ENCODE measurements at regions not wholly inside any gene's neighbourhood (a gene's known extent, or its start where the extent isn't known, plus 50 kb on each side); places are given as distances from the start of the nearest gene placed in this dataset.

DNA sequence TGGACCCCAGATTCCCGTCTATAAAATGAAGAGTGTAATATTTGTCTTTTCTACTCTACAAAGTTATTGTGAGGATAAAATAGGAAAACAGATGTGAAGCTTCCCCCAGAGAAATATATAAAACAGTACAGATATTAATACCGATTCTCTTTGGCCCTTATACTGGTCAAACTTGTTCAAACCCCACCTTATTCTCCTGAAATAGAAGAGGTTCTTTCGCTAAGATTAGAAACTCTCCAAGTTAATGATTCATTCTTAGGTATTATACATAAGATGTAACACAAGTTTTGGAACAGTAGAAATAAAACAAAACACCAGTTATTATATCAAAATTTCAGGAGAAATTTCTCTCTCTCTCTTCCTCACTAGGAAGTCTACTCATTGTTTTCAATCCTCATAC lies 852.4 kb upstream of the ADAMTS5 start:
- DNase-seq (ENCODE audit: low read depth in 2 of 2), result no peak

DNA sequence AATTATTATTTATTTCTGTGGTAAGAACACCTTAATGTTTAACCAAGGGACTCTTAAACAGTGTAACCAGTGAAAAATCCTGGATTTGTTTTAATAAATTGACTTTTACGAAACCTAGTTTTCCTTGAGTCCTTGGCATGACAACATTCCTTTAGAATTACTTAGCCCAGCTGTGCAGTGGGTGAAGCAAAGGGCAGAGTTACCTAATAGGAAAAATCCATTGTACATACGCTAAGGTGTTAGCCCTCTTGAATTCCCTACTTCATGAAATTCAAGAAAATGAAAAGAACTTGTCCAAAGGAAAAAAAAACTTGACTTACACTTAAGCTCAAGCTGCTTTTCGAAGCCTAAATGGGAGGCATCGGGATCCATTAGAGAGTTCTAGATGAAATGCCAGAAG lies 852.0 kb upstream of the ADAMTS5 start:
- DNase-seq (ENCODE audit: low read depth in 2 of 2), result no peak

DNA sequence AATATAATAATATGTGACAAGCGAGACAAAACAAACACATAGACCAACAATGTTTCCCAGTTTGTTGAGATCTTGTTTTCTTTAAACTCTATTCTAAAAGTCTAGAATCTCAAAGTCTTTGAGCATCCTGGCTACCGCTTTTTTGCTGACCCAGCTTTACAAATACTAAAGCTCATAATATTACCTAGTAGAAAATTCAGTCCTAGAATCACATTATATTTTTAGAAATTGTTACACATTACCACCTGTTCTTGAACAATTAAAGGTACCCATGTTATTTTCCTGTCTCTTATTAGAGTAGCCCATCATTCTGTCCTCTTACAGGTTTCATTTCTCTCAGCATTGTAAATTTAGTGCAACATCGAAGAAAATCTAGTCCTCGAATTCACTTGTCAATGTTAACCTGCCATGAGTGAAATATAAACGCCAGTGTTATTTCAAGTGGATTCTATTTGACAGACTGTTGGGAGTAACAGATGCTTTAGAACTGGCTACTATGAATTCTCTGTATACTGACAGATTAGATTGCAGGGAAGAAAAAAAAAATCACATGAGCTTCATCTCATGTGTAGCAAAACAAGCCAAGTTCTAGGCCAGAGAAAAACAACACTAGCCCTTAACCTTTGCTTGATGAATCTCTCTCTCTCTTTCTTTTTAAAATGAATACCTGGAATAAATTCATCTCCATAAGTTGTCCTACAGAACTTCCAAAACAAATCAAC lies 851.2 kb upstream of the ADAMTS5 start:
- DNase-seq (ENCODE audit: low read depth in 2 of 2), result no peak

DNA sequence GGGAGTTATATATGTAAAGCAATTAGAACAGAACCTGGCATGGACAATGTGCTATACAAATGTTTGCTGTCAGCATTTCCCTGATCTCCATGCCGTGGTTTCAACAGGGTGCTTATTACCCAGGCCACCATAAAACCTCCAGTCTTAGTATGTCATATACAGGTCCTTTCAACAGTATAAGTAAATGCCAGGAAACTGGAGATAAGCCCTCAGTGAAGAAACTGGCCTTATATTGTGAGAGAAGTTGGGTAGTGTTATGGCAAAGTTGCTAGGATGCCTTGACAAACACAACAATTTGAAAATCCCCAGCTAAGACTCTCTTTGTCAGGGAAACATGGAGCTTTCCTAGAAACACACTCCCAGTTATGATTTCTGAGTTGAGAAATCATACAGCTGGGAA lies 850.2 kb upstream of the ADAMTS5 start:
- no peak for DNase-seq (ENCODE audit: low read depth in 2 of 2)

DNA sequence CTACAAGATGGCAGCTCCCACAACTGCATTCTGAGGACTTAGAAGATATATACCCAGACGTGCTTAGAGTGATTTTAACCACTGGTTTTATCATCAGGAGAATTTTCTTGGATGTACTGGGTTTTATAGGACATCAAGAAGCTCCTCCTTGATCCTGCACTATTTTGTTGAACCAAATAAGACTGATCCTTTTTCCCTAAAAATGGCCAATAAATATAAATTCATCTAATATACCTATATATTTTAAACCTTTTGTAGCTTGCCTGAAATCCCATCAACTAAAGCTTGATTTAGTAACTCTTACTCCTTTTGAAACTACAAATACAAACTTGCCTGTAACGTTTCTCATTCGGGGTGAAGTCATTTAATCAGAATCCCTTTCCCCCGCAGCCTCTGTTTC lies 849.4 kb upstream of the ADAMTS5 start:
- no peak for DNase-seq (ENCODE audit: low read depth in 2 of 2)

DNA sequence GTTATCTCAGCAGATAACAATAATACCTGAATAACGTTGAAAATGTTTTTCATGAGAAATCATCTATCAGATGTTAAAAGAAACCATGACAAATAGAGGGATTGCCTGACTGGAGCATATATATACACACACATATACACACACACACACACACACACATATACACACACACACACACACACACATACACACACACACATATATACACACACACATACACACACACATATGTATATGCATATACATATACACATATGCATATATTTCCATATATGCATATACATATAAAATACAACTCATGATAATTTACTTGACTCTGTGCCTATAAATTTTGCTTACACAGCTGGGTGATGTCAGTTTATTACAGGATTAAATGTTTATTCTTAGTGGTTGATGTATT lies 847.3 kb upstream of the ADAMTS5 start:
- no peak for DNase-seq (ENCODE audit: low read depth in 2 of 2)

DNA sequence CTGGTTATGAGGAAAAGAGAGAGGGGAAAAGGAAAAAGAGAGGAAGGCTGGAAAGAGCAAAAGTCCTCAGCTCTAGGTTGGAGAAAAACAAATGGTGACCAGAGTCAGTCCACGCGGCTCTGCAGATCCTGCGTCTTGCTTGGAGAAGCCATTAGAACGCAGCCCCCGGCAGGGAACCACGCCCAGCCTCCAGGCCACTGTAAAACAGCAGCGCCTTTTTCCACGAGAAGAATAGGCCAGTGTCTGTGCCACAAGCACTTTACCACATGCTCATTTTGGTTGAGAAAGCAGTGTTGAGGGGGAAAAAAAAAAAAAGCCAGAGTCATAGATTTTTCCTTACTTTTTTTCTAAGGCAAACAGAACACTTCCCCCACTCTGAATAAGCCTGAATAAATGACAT lies 846.9 kb upstream of the ADAMTS5 start:
- no peak for DNase-seq (ENCODE audit: low read depth in 2 of 2)

DNA sequence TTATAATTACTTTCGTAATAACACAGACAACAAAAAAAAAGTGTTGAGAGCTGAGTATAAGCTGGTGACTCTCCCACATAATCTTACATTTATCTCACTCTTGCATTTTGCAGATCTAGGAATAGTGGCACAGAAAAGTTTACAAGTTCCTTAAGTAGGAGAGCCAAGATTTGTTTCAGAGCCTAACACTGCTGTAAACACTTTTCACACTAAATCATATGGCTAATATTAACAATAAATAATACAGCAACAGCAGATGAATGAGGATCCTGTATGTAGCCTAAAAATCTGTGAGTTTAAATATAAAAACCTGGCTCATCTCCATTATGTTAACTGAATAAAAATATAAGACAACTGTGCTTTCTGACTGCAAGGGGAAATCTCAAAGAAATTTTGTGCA lies 846.5 kb upstream of the ADAMTS5 start:
- DNase-seq (ENCODE audit: low read depth in 2 of 2), result no peak

DNA sequence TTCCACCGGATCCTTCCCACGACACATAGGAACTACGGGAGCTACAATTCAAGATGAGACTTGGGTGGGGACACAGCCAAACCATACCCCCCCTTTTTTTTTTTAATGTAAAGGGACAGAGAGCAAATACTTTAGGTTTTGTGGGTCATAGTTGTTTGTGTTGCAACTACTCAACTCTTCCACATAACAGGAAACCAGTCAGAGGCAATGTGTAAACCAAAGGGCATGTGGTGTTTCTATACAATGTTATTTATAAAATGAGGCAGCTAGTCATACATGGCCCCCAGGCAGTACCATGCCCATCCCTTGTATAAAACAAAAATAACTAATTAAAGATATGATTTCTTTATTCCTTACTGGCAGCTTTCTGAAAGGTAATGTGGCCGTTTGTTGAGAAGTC lies 845.4 kb upstream of the ADAMTS5 start:
- DNase-seq (ENCODE audit: low read depth in 2 of 2), result no peak

DNA sequence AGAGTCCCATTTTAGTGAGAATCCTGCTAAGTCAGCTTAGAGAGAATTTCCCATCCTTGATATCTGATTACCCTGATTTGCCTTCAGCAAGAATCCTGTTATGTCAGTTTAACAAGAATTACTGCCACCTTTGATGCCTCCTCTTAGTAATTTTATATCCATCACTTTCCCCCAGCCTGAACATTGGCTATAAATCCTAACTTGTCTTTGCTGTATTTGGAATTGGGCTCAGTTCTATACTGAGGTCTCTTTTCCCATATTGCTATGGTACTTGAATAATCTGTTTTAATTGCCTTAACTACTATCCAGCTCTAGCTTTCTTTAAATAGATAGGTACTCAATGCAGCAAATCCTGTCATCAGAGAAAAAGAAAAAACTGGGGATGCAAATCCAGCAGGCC lies 842.0 kb upstream of the ADAMTS5 start:
- no peak for DNase-seq (ENCODE audit: low read depth in 2 of 2)

DNA sequence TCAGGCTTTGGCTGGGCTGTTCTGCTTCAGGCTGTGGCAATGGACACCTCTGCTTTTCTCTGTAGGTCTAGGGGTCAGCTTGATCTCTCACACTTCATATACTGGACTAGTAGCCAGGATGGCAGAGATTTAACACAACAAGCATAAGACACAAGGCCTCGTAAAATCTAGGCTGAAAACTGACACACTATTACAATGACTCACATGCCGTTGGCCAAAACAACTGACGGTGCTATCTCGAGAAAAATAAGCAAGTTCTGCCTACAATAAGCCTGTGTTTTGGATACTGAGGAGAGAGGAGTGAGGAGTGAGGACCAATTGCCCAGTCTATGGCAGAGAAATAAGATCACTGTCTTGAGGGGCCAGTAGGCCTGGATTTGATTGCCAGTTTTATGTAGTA lies 840.7 kb upstream of the ADAMTS5 start:
- no peak for DNase-seq (ENCODE audit: low read depth in 2 of 2)

DNA sequence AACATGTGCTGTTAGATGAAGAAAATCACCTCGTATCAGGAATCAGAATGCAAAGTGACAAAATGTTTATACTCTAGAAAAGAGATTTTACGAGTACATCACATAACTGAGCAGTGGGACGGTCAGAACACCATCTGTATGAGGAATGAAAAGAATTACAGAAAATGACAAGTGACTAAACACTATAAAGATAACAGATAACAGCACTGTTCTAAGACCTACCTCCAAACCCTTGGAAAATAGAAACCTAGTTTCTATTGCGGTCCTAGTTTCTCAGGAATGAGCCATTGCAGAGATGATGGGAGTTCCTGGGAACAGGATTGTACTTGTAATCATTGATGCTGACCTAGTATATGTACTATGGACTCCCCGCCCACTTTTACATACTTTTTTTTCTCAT lies 839.4 kb upstream of the ADAMTS5 start:
- DNase-seq (ENCODE audit: low read depth in 2 of 2), result no peak

DNA sequence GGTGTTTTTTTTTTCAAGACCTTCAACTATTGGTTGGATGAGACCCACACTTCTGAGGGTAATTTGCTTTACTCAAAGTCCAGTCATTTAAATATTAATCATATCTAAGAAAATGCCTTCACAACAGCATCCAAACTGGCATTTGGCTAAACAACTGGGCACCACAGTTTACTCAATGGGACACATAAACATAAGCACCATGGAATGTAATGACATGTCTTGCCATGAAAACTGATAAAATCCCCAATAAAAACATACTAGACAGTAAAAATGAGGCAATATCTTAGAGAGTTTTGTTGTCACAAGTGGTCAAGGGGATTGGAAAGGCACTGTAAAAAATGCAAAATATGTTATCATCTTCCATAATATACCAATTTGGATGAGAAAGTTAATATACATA lies 838.8 kb upstream of the ADAMTS5 start:
- no peak for DNase-seq (ENCODE audit: low read depth in 2 of 2)

DNA sequence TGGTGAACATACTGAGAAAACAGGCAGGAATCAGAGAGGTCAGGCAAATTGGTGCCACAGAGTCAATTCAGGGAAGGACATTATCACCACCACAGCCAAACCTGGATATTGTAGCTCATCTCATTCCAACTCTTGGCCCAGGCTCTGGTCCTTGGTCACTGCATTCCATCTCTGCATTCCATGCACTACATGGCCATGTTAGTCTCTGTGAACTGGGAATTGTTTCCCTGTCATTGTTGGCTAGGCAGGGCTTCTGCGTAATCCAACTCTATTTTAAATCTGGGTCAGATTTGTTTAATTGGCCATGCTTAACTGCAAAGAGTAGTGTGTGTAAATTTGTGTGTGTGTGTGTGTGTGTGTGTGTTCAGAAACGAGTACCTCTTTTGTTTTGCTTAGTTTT lies 837.6 kb upstream of the ADAMTS5 start:
- DNase-seq (ENCODE audit: low read depth in 2 of 2), result no peak

DNA sequence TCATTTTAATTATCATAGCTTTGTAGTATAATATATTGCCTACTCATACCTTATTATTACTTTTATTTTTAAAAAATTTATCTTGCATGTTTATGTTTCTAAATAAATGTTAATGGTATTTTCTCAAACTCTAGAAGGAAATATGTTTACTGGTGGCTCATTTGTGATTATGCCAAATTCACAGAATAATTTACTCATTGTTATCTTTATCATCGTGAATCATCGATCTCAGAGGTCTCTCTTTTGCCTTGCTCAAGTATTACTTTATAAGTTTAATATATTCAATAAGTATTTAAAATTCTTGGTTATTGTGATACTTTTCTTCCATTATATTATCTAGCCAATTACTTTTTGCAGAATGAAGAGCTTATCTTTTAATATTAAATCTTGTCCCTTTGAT lies 836.7 kb upstream of the ADAMTS5 start:
- DNase-seq (ENCODE audit: low read depth in 2 of 2), result no peak

DNA sequence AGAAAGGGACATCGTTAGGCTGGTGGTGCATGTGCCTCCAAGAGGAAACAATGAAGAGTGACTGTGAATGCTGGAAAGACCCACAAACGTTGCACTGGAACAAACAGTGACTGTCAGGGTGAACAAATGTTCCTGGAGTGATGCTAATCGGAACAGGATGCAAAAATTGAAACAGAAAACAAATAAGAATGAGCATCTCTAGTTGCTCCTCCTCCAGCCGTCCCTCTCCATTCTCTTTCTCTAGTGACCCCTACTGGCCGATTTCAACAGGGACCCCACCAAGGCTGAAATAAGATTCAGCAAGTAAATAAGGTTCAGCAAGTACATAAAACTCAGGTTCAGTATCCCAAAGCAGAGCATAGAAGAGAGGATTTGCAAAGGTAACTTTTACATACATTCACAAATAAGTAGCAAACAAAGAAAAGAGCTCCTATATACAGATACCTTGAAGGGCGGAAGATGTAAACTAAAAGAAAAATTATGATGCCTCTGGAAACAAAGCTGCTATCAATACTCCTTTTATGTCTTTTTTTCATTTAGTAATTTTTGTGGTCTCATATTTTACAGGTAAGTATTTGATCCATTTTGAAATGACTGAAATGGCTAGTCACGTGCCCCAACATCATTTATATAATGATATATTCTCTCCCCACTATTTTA lies 836.1 kb upstream of the ADAMTS5 start:
- no peak for DNase-seq (ENCODE audit: low read depth in 2 of 2)

DNA sequence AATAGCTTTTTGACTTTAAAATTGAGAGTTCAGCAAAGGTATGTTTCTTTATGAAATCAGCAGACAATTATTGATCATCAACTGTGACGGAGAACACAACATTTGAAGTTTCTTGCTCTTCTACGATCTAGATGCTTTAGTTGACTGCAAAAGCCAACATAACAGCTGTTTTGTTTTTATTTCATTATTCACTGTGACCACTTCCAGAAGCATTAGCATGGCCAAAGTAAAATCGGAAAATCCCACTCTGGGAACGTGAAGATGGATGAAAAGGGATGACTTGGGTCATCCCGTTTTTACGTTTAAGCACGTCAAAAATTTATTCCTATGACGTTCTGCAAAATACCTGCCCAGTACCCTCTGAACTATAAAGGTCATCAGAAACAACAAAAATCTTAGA lies 833.0 kb upstream of the ADAMTS5 start:
- no peak for DNase-seq (ENCODE audit: low read depth in 2 of 2)

DNA sequence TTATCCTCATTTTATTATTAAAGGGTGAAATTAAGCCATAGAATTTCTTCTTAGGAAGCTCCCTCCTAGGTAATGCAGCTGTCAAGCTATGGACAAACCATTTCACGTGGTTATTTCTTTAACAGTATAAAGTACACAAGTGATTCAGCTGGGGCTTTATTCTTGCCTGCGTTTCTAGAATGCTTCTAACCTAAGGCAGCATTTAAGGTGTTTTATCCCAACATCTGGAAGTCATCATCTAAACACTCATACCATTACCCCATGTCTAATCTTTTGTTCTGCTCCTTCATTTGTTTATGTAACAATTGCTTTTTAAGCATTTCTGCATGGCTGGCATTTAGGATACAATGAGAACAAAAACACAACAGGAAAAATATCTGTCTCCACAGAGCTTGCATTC lies 829.2 kb upstream of the ADAMTS5 start:
- no peak for DNase-seq (ENCODE audit: low read depth in 2 of 2)

DNA sequence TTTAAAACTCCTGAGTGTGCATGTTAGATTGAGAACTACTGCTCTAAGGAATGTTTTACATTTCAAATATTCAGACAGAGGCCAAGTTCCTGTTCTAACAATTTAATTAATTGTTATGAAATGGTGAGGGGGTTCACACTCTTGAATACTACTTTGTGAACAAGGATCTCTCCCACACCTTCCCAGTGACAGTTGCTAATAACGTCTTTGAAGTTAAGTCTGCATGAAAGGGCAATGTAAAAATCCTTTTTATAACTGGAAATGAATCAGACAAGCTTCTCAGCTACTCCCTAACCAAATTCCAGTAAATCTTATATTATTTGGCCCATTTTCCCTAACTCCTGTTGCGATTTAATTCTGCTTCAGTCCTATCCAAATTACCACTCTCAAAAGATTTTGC lies 828.5 kb upstream of the ADAMTS5 start:
- no peak for DNase-seq (ENCODE audit: low read depth in 2 of 2)

DNA sequence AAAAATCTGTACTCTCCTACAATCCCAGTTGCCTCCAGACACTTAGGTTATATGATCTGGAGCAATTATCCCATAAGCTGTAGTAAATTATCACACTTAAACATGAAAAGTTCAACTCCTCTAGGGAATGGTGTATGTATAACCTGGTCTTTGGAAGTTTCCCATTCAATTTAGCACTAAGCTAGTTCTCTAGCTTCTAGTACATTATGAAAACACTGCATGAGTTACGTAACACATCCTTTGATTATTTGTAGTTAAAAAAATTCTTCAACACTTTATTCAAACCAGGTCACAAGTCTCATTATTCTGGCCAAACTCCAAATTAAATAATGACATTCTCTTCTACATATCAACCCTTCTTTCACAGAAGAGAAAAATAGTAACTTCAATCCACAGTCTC lies 827.0 kb upstream of the ADAMTS5 start:
- DNase-seq (ENCODE audit: low read depth in 2 of 2), result no peak

DNA sequence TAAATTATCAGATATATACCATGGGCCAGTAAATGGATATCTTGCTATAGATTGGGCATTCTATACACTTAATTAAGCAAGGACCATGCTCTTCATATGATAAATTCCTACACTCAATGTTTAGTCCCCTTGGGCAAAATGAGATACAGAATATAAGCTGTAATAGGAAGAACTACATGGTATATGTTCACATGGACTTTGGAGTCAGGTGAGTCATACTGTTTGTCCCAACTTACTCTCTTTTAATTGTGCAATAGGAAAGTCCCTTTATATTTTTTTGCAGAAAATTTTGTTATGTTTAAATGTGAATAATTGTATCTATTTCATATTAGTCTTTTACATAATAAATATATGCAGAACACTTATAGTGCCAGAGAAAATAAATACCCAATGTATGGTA lies 820.2 kb upstream of the ADAMTS5 start:
- no peak for DNase-seq (ENCODE audit: low read depth in 2 of 2)

DNA sequence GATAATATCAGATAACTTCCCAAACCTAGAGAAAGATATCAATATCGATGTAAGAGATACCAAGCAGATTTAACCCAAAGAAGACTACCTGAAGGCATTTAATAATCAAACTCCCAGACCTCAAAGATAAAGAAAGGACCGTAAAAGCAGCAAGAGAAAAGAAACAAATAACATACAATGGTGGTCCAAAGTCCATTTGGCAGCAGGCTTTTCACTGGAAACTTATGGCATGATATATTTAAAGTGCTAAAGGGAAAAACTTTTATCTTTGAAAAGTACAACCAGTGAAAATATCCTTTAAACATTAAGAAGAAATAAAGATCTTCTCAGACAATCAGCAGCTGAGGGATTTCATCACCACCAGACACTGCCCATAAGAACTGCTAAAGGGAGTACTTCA lies 812.7 kb upstream of the ADAMTS5 start:
- DNase-seq (ENCODE audit: low read depth in 2 of 2), result no peak

DNA sequence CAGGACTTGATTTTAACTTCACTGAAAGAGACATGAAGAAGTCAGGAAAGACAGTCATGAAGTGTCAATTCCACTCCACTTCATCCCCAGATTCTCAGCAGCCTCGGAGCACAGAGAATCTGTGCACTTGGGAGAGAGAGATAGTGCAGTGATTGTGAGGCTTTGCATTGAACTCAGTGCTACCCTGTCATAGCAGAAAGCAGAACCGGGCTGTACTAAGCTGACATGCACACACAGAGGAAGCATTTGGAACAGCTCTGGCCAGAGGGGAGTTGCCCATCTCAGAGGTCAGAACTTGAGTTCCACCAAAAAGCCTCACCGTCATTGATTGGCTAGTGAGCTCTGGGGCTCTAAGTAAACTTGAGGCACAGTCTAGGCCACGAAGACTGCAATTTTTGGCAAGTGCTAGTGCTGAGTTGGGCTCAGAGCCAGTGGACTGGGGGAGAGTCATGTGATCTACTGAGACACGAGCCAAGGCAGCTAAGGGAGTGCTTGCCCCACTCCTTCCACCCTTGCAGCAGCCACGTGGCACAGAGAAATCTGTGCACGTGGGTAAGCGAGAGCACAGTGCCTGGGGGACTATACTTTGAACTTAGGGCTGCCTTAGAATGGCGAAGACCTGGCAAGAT lies 810.2 kb upstream of the ADAMTS5 start:
- no peak for DNase-seq (ENCODE audit: low read depth in 2 of 2)

DNA sequence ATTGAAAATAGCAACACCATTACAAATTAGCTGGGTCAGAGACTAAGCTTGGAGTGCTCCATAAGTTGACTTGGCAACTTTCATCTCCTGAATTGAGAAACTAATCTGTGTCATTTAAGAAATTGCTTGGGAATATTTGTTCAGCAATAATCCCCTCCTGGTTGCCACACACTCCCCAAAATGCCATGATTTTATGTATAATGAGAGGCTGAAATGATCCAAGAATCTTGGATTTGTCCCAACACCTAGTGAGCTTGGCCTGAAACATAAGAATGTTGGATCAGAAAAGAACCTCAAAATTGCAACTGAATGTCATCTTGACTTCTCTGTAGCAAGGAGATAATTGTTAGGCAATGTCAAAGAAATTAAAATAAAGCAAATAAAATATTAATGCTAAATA lies 805.9 kb upstream of the ADAMTS5 start:
- no peak for DNase-seq (ENCODE audit: low read depth in 2 of 2)

All from stimulated activated CD8-positive, alpha-beta memory T cell treated with anti-CD3 and anti-CD28 coated beads, Interleukin-15, amount 100 ng/mL, for 48 hours (primary cell).